ENCODE measurements at regions not wholly inside any gene's neighbourhood (a gene's known extent, or its start where the extent isn't known, plus 50 kb on each side); places are given as distances from the start of the nearest gene placed in this dataset.

GRCh38 chr12:115311875-115312274 is 627.9 kb upstream of the TBX3 start:
- CTCF ChIA-PET (ENCODE audit: partially characterized antibody), result no interaction called here

More at GRCh38 chr12:115311875-115312274, 627.9 kb upstream of the TBX3 start:
- Histone ChIP-seq H3K4ac (replicated peaks; ENCODE audit: insufficient read length, low read depth, low read length) (no peak overlapping the region), H2BK20ac (ENCODE audit: low read length) (no peak overlapping the region), H3K36me3 (ENCODE audit: control insufficient read depth in 2 of 4, insufficient read depth in 4 of 4, low read length in 3 of 4) (no peaks in the 10 kb centered on the region), H3K14ac (ENCODE audit: insufficient read length) (no peak overlapping the region), H3K27ac (ENCODE audit: low read depth, low read length) (no peak overlapping the region), H4K5ac (ENCODE audit: insufficient read length, low read depth, low read length) (no peak overlapping the region), H3K79me2 (ENCODE audit: control insufficient read depth in 1 of 2, insufficient read depth in 2 of 2, low read length in 2 of 2) (no peaks in the 10 kb centered on the region), H3K9me3 (ENCODE audit: insufficient read depth in 2 of 2, low read depth in 1 of 2, low read length in 1 of 2) (no peaks in the 10 kb centered on the region), H3K4me3 (ENCODE audit: extremely low read depth in 1 of 4, insufficient read depth in 2 of 4, low read depth in 3 of 4, low read length in 4 of 4) (no peak overlapping the region), H3K23ac (ENCODE audit: insufficient read length) (no peak overlapping the region), H4K20me1 (replicated peaks in 1 of 2; ENCODE audit: control insufficient read depth in 1 of 2, insufficient read depth in 2 of 2, low read length in 2 of 2) (no peaks in the 10 kb centered on the region), H4K8ac (ENCODE audit: extremely low read depth, insufficient read depth, low read length) (no peak overlapping the region), H3K9ac (replicated peaks in 1 of 4; ENCODE audit: extremely low read depth in 1 of 4, low read depth in 3 of 4, low read length in 3 of 4) (no peak overlapping the region), H4K91ac (replicated peaks; ENCODE audit: insufficient read length, low read length) (no peak overlapping the region), H3K23me2 (ENCODE audit: low read depth, low read length) (no peaks in the 10 kb centered on the region), H2AFZ (ENCODE audit: low read length) (no peak overlapping the region), H2AK5ac (ENCODE audit: low read depth, low read length) (no peak overlapping the region), H3K27me3 (replicated peaks in 1 of 4; ENCODE audit: control insufficient read depth in 3 of 4, extremely low read depth in 1 of 4, insufficient read depth in 3 of 4, low read length in 3 of 4) (no peaks in the 10 kb centered on the region), H3K56ac (replicated peaks; ENCODE audit: insufficient read length, low read depth, low read length) (no peak overlapping the region), H3K18ac (ENCODE audit: extremely low read depth, low read length) (no peak overlapping the region), H3K4me1 (replicated peaks in 1 of 4; ENCODE audit: control insufficient read depth in 3 of 4, insufficient read depth in 4 of 4, low read length in 3 of 4) (no peaks in the 10 kb centered on the region), H2BK15ac (ENCODE audit: low read length) (no peak overlapping the region), H2BK120ac (replicated peaks; ENCODE audit: low read depth, low read length) (no peak overlapping the region), H2BK5ac (ENCODE audit: low read depth, low read length) (no peak overlapping the region), H3K79me1 (ENCODE audit: low read depth, low read length) (no peaks in the 10 kb centered on the region), H2BK12ac (ENCODE audit: low read depth, low read length) (no peak overlapping the region), H3K4me2 (ENCODE audit: insufficient read depth in 1 of 2, low read depth in 2 of 2, low read length in 2 of 2) (no peak overlapping the region)
- FAIRE-seq, result no peak
- no peak for TF ChIP-seq TCF12 (IDR thresholded peaks at IDR 0.05; ENCODE audit: low read depth, low read length)
- TF ChIP-seq SIRT6 (IDR thresholded peaks at IDR 0.05; ENCODE audit: low read length), result no peak
- TF ChIP-seq MAX (IDR thresholded peaks at IDR 0.05), result no peak
- POLR2A ChIA-PET (ENCODE audit: partially characterized antibody), result no interaction called here
- 98% methylated on average over 4 of the region's 4 CpGs; no CpG with 5 or more reads in 1 of the 2 experiments for WGBS, 2 experiments (ENCODE audit: extremely low coverage in 1 of 2, insufficient coverage in 1 of 2, insufficient read length in 1 of 2, insufficient replicate concordance in 2 of 2, low coverage in 1 of 2, low lambda C conversion rate in 2 of 2, missing lambda C conversion rate in 1 of 2)
- no peak for DNase-seq (ENCODE audit: low read depth in 1 of 2, low spot score in 2 of 2)

Measured in H1 (cell line).